HG03469 (cell line): ENCODE measurements at regions not wholly inside any gene's neighbourhood (a gene's known extent, or its start where the extent isn't known, plus 50 kb on each side); places are given as distances from the start of the nearest gene placed in this dataset.
"Not testable (repeated sequence)": the region's sequence is repeated elsewhere in the genome, so short reads cannot be mapped to it uniquely, and the experiment has no call there.

Experiments used
- ATAC-seq: cut with Tn5 transposase; IDR thresholded peaks from one replicate; pipeline ENCODE4 v1.9.1; 2021; ENCODE audit warnings: mild to moderate bottlenecking, moderate library complexity, moderate number of reproducible peaks; ENCODE audit not compliant: unreplicated experiment

GRCh38 chr5:112533362-112533761 is 114.3 kb upstream of the EPB41L4A start:
- ATAC-seq: no peak

- ATAC-seq: no peak
Observed at GRCh38 chr5:112534067-112534583, 115.0 kb upstream of the EPB41L4A start.

GRCh38 chr5:112534611-112535255 is 115.7 kb upstream of the EPB41L4A start:
- no peak for ATAC-seq

- no peak for ATAC-seq
Observed at GRCh38 chr5:112535356-112535755, 116.3 kb upstream of the EPB41L4A start.

GRCh38 chr5:112544558-112544957 is 125.5 kb upstream of the EPB41L4A start:
- not testable (repeated sequence) for ATAC-seq

GRCh38 chr5:112546946-112547592 is 128.0 kb upstream of the EPB41L4A start:
- no peak for ATAC-seq

GRCh38 chr5:112548246-112548881 is 129.3 kb upstream of the EPB41L4A start:
- no peak for ATAC-seq

GRCh38 chr5:112549127-112549526 is 130.1 kb upstream of the EPB41L4A start:
- ATAC-seq: no peak

GRCh38 chr5:112549605-112550166 is 130.6 kb upstream of the EPB41L4A start:
- no peak for ATAC-seq

- ATAC-seq: no peak
Observed at GRCh38 chr5:112551419-112552032, 132.4 kb upstream of the EPB41L4A start.

- ATAC-seq: no peak
Observed at GRCh38 chr5:112552216-112552615, 133.1 kb upstream of the EPB41L4A start.

GRCh38 chr5:112552791-112553190 is 133.7 kb upstream of the EPB41L4A start:
- ATAC-seq: no peak

- no peak for ATAC-seq
Observed at GRCh38 chr5:112554101-112554977, 135.3 kb upstream of the EPB41L4A start.

- no peak for ATAC-seq
Observed at GRCh38 chr5:112555197-112555596, 136.1 kb upstream of the EPB41L4A start.

GRCh38 chr5:112555691-112556090 is 136.6 kb upstream of the EPB41L4A start:
- ATAC-seq: no peak

GRCh38 chr5:112559501-112559900 is 140.4 kb upstream of the EPB41L4A start:
- not testable (repeated sequence) for ATAC-seq

- no peak for ATAC-seq
Observed at GRCh38 chr5:112560371-112560770, 141.3 kb upstream of the EPB41L4A start.

GRCh38 chr5:112563169-112563826 is 144.2 kb upstream of the EPB41L4A start:
- ATAC-seq: no peak

GRCh38 chr5:112566251-112566650 is 147.2 kb upstream of the EPB41L4A start:
- no peak for ATAC-seq

- ATAC-seq: no peak
Observed at GRCh38 chr5:112569596-112569995, 150.5 kb upstream of the EPB41L4A start.
